Hepatocyte (in vitro differentiated cells): ENCODE measurements at regions not wholly inside any gene's neighbourhood (a gene's known extent, or its start where the extent isn't known, plus 50 kb on each side); places are given as distances from the start of the nearest gene placed in this dataset.

ENCODE experiments used
- DNase-seq: peaks from one replicate; pipeline ENCODE4 v3.0.0-alpha.2; 2016; ENCODE audit warnings: low spot score
- H2AFZ ChIP-seq: fragments of 200-600 bp; sonication (generic); 2 replicates; pipeline ENCODE4 v1.6.0; 2016; ENCODE audit warnings: antibody characterized with exemption, mild to moderate bottlenecking
- H3K27ac ChIP-seq: fragments of 200-600 bp; sonication (generic); 2 replicates; pipeline ENCODE4 v1.5.1; 2016; ENCODE audit warnings: mild to moderate bottlenecking
- H3K27me3 ChIP-seq: fragments of 200-600 bp; sonication (generic); 2 replicates; pipeline ENCODE4 v1.6.1; 2016
- H3K36me3 ChIP-seq: fragments of 200-600 bp; sonication (generic); replicated peaks from 2 replicates; pipeline ENCODE4 v1.5.1; 2016; ENCODE audit warnings: low read depth; ENCODE audit not compliant: insufficient read depth
- H3K4me1 ChIP-seq: fragments of 200-600 bp; sonication (generic); 2 replicates; pipeline ENCODE4 v1.5.1; 2016; ENCODE audit warnings: mild to moderate bottlenecking, moderate library complexity; ENCODE audit not compliant: insufficient read depth
- H3K4me2 ChIP-seq: fragments of 200-600 bp; sonication (generic); 2 replicates; pipeline ENCODE4 v1.6.0; 2016
- H3K4me3 ChIP-seq: fragments of 200-600 bp; sonication (generic); 2 replicates; pipeline ENCODE4 v1.5.1; 2016; ENCODE audit warnings: mild to moderate bottlenecking
- H3K79me2 ChIP-seq: fragments of 200-600 bp; sonication (generic); 2 replicates; pipeline ENCODE4 v1.6.0; 2017; ENCODE audit warnings: mild to moderate bottlenecking
- H3K9me2 ChIP-seq: fragments of 200-600 bp; sonication (generic); replicated peaks from 2 replicates; pipeline ENCODE4 v1.6.0; 2017; ENCODE audit warnings: mild to moderate bottlenecking; ENCODE audit not compliant: insufficient read depth
- H3K9me3 ChIP-seq: fragments of 200-600 bp; sonication (generic); 2 replicates; pipeline ENCODE4 v1.5.1; 2016; ENCODE audit warnings: low read depth, mild to moderate bottlenecking
- H4K20me1 ChIP-seq: fragments of 200-600 bp; sonication (generic); 2 replicates; pipeline ENCODE4 v1.6.0; 2016; ENCODE audit warnings: mild to moderate bottlenecking; ENCODE audit not compliant: insufficient read depth, poor library complexity, severe bottlenecking
- CTCF ChIP-seq: fragments of 200-600 bp; sonication (generic); IDR thresholded peaks from 2 replicates; pipeline ENCODE4 v1.5.1; 2016; ENCODE audit warnings: antibody characterized with exemption, mild to moderate bottlenecking; ENCODE audit not compliant: poor library complexity
- EZH2 ChIP-seq: fragments of 200-600 bp; sonication (generic); IDR thresholded peaks from 2 replicates; pipeline ENCODE4 v1.6.1; 2016; ENCODE audit warnings: antibody characterized with exemption, mild to moderate bottlenecking, borderline replicate concordance
- EZH2phosphoT487 ChIP-seq: fragments of 200-600 bp; sonication (generic); IDR thresholded peaks from one replicate; pipeline ENCODE4 v1.6.1; 2018; ENCODE audit warnings: antibody characterized with exemption, mild to moderate bottlenecking, low read depth, moderate library complexity; ENCODE audit not compliant: unreplicated experiment, severe bottlenecking
- WGBS: methylation state at CpG from one replicate; pipeline ENCODE4 v1.1.6; 2016; ENCODE audit warnings: low lambda C conversion rate; ENCODE audit errors: missing lambda C conversion rate; 5-methylcytosine and 5-hydroxymethylcytosine counted together

- WGBS: 41% methylated on average over 2 of the region's 2 CpGs
- Histone ChIP-seq H2AFZ (no peak overlapping the region), H3K9me2 (no peaks in the 10 kb centered on the region), H3K79me2 (no peaks in the 10 kb centered on the region), H3K27me3 (peaks cover 7% of the 10 kb centered on the region), H3K4me1 (no peaks in the 10 kb centered on the region), H4K20me1 (no peaks in the 10 kb centered on the region), H3K4me3 (no peak overlapping the region), H3K4me2 (no peak overlapping the region), H3K36me3 (no peaks in the 10 kb centered on the region), H3K27ac (no peak overlapping the region), H3K9me3 (no peaks in the 10 kb centered on the region)
- DNase-seq: no peak
- TF ChIP-seq CTCF (no peak), EZH2 (no peak), EZH2phosphoT487 (no peak)
Observed at GRCh38 chr16:56113223-56113622, 78.1 kb upstream of the GNAO1 start.

- TF ChIP-seq EZH2phosphoT487 (no peak), EZH2 (no peak), CTCF (no peak)
- Histone ChIP-seq H3K4me1 (no peaks in the 10 kb centered on the region), H3K9me3 (no peaks in the 10 kb centered on the region), H3K36me3 (no peaks in the 10 kb centered on the region), H4K20me1 (no peaks in the 10 kb centered on the region), H3K4me3 (no peak overlapping the region), H3K79me2 (no peaks in the 10 kb centered on the region), H3K27ac (no peak overlapping the region), H3K4me2 (no peak overlapping the region), H2AFZ (no peak overlapping the region), H3K27me3 (peaks cover under 1% of the 10 kb centered on the region), H3K9me2 (no peaks in the 10 kb centered on the region)
- WGBS: 70% methylated on average over 5 of the region's 5 CpGs
- no peak for DNase-seq
Observed at GRCh38 chr16:56111100-56111499, 80.2 kb upstream of the GNAO1 start.

- Histone ChIP-seq H4K20me1 (no peaks in the 10 kb centered on the region), H3K4me2 (no peak overlapping the region), H3K9me2 (no peaks in the 10 kb centered on the region), H3K4me3 (no peak overlapping the region), H3K79me2 (no peaks in the 10 kb centered on the region), H3K27ac (no peak overlapping the region), H3K9me3 (no peaks in the 10 kb centered on the region), H2AFZ (no peak overlapping the region), H3K4me1 (no peaks in the 10 kb centered on the region), H3K27me3 (no peaks in the 10 kb centered on the region), H3K36me3 (no peaks in the 10 kb centered on the region)
- no peak for DNase-seq
- TF ChIP-seq EZH2: no peak
- no peak for TF ChIP-seq EZH2phosphoT487
- no peak for TF ChIP-seq CTCF
- 54% methylated on average over 4 of the region's 4 CpGs for WGBS
Observed at GRCh38 chr16:56109994-56110393, 81.3 kb upstream of the GNAO1 start.

GRCh38 chr16:56109205-56109604 is 82.1 kb upstream of the GNAO1 start:
- TF ChIP-seq EZH2: no peak
- TF ChIP-seq CTCF: no peak
- no peak for TF ChIP-seq EZH2phosphoT487
- H4K20me1 ChIP-seq: no peaks in the 10 kb centered on the region
- 89% methylated on average over 1 of the region's 1 CpG for WGBS
- no peaks in the 10 kb centered on the region for H3K27me3 ChIP-seq
- no peaks in the 10 kb centered on the region for H3K36me3 ChIP-seq
- no peak for DNase-seq
- no peak overlapping the region for H3K4me3 ChIP-seq
- no peak overlapping the region for H2AFZ ChIP-seq
- H3K79me2 ChIP-seq: no peaks in the 10 kb centered on the region
- no peak overlapping the region for H3K4me2 ChIP-seq
- H3K9me2 ChIP-seq: no peaks in the 10 kb centered on the region
- no peaks in the 10 kb centered on the region for H3K4me1 ChIP-seq
- no peak overlapping the region for H3K27ac ChIP-seq
- no peaks in the 10 kb centered on the region for H3K9me3 ChIP-seq
